SK-N-SH treated with all-trans-retinoic acid at 6 μM for 48 hours (cell line): ENCODE measurements at regions not wholly inside any gene's neighbourhood (a gene's known extent, or its start where the extent isn't known, plus 50 kb on each side); places are given as distances from the start of the nearest gene placed in this dataset.

Experiments used
- ATAC-seq: fragments of 200-7000 bp; cut with Tn5 transposase; 3 replicates; pipeline ENCODE4 v1.9.1; 2020; ENCODE audit warnings: mild to moderate bottlenecking, moderate library complexity
- ARNTL ChIP-seq: fragments of 450-650 bp; formaldehyde crosslinking; IDR thresholded peaks from 2 replicates; pipeline ENCODE4 v1.5.0; 2020; ENCODE audit warnings: low read depth, mild to moderate bottlenecking, moderate library complexity, borderline replicate concordance
- BACH2 ChIP-seq: fragments of 250-450 bp; sonication (Bioruptor Pico); IDR thresholded peaks from 2 replicates; pipeline ENCODE4 v1.9.0; 2021; ENCODE audit warnings: mild to moderate bottlenecking, borderline replicate concordance
- CSDC2 ChIP-seq: fragments of 250-450 bp; sonication (Bioruptor Pico); IDR thresholded peaks from 2 replicates; pipeline ENCODE4 v1.5.0; 2020; ENCODE audit warnings: mild to moderate bottlenecking, moderate library complexity
- ESRRG ChIP-seq: fragments of 250-450 bp; sonication (Bioruptor Pico); IDR thresholded peaks from 2 replicates; pipeline ENCODE4 v1.6.1; 2021; ENCODE audit warnings: mild to moderate bottlenecking
- GLIS3 ChIP-seq: fragments of 250-450 bp; sonication (Bioruptor Pico); IDR thresholded peaks from 2 replicates; pipeline ENCODE4 v1.5.0; 2020; ENCODE audit warnings: mild to moderate bottlenecking, moderate library complexity
- ISL1 ChIP-seq: fragments of 250-450 bp; sonication (Bioruptor Pico); IDR thresholded peaks from 2 replicates; pipeline ENCODE4 v2.1.2; 2022; ENCODE audit warnings: mild to moderate bottlenecking, moderate library complexity
- OSR1 ChIP-seq: fragments of 250-450 bp; sonication (Bioruptor Pico); IDR thresholded peaks from 2 replicates; pipeline ENCODE4 v1.8.0; 2022; ENCODE audit warnings: moderate library complexity, mild to moderate bottlenecking, inconsistent platforms
- RARB ChIP-seq: fragments of 250-450 bp; sonication (Bioruptor Pico); IDR thresholded peaks from 2 replicates; pipeline ENCODE4 v1.8.0; 2021; ENCODE audit warnings: mild to moderate bottlenecking, moderate library complexity
- SNAI2 ChIP-seq: fragments of 250-450 bp; sonication (Bioruptor Pico); IDR thresholded peaks from 2 replicates; pipeline ENCODE4 v1.5.0; 2020; ENCODE audit warnings: mild to moderate bottlenecking, moderate library complexity
- TOX ChIP-seq: fragments of 250-450 bp; sonication (Bioruptor Pico); IDR thresholded peaks from 2 replicates; pipeline ENCODE4 v1.8.0; 2021; ENCODE audit warnings: mild to moderate bottlenecking, moderate library complexity, borderline replicate concordance
- TSHZ2 ChIP-seq: fragments of 250-450 bp; sonication (Bioruptor Pico); IDR thresholded peaks from 2 replicates; pipeline ENCODE4 v1.5.0; 2020; ENCODE audit warnings: mild to moderate bottlenecking, moderate library complexity
- ZFP3 ChIP-seq: fragments of 250-450 bp; sonication (Bioruptor Pico); IDR thresholded peaks from 2 replicates; pipeline ENCODE4 v1.5.0; 2020; ENCODE audit warnings: mild to moderate bottlenecking, moderate library complexity
- ZFP30 ChIP-seq: fragments of 450-650 bp; formaldehyde crosslinking; IDR thresholded peaks from 2 replicates; pipeline ENCODE4 v1.5.0; 2022; ENCODE audit warnings: mild to moderate bottlenecking, moderate library complexity
- ZNF565 ChIP-seq: fragments of 450-650 bp; formaldehyde crosslinking; conservative IDR thresholded peaks from 2 replicates; pipeline ENCODE4 v1.5.0; 2020; ENCODE audit warnings: low read depth, mild to moderate bottlenecking, moderate library complexity
- ZNF70 ChIP-seq: fragments of 450-650 bp; formaldehyde crosslinking; IDR thresholded peaks from 2 replicates; pipeline ENCODE4 v1.5.0; 2020; ENCODE audit warnings: mild to moderate bottlenecking, moderate library complexity
- ZNF8 ChIP-seq: fragments of 450-650 bp; formaldehyde crosslinking; IDR thresholded peaks from 2 replicates; pipeline ENCODE4 v1.5.0; 2020; ENCODE audit warnings: mild to moderate bottlenecking, moderate library complexity
- TF ChIP-seq, protein P1 (sequence below): fragments of 250-450 bp; sonication (Bioruptor Pico); IDR thresholded peaks from 2 replicates; pipeline ENCODE4 v1.5.1; 2021; ENCODE audit warnings: mild to moderate bottlenecking, moderate library complexity
- TF ChIP-seq, protein P2 (sequence below): fragments of 250-450 bp; sonication (Bioruptor Pico); IDR thresholded peaks from 2 replicates; pipeline ENCODE4 v1.8.0; 2021; ENCODE audit warnings: low read depth, mild to moderate bottlenecking, moderate library complexity, borderline replicate concordance
- TF ChIP-seq, protein P3 (sequence below): fragments of 250-450 bp; sonication (Bioruptor Pico); IDR thresholded peaks from 2 replicates; pipeline ENCODE4 v1.8.0; 2020; ENCODE audit warnings: mild to moderate bottlenecking, moderate library complexity, borderline replicate concordance
- TF ChIP-seq, protein P4 (sequence below): fragments of 250-450 bp; sonication (Bioruptor Pico); IDR thresholded peaks from 2 replicates; pipeline ENCODE4 v1.5.1; 2020; ENCODE audit warnings: low read depth, mild to moderate bottlenecking, moderate library complexity

DNA sequence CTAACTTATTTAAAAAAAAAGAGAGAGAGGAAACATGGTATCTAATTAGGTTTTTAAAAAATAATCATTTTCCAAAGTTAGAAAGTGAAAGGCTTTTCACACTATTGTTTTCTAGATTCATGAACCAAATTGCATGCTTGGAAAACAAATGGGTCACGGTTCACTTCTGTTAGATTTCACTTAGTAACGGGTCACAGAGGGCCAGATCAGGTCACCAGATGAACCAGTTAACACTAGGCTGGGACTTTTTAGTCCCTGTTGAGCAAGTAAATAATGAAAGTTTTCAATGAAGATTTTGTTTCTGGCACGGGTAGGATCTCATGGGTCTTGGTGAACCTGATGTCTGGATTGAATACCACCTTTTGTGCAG lies 207.2 kb upstream of the RFX3 start:
- peak; percentile 9; the same call in 1 of the 3 replicates for ATAC-seq

GRCh38 chr9:3732077-3733038 lies 206.6 kb upstream of the RFX3 start:
- peak; percentile 100 for ATAC-seq
- TF ChIP-seq ZFP30 (CRISPR knock-in tag): no peak

More for the DNA sequence above, 207.2 kb upstream of the RFX3 start:
- TF ChIP-seq ESRRG (CRISPR knock-in tag) (no peak), TSHZ2 (CRISPR knock-in tag) (no peak), CSDC2 (CRISPR knock-in tag) (no peak), TOX (no peak), RARB (CRISPR knock-in tag) (no peak), ISL1 (CRISPR knock-in tag) (no peak), ZFP3 (no peak), BACH2 (CRISPR knock-in tag) (no peak)

- TF ChIP-seq, protein P1, sequence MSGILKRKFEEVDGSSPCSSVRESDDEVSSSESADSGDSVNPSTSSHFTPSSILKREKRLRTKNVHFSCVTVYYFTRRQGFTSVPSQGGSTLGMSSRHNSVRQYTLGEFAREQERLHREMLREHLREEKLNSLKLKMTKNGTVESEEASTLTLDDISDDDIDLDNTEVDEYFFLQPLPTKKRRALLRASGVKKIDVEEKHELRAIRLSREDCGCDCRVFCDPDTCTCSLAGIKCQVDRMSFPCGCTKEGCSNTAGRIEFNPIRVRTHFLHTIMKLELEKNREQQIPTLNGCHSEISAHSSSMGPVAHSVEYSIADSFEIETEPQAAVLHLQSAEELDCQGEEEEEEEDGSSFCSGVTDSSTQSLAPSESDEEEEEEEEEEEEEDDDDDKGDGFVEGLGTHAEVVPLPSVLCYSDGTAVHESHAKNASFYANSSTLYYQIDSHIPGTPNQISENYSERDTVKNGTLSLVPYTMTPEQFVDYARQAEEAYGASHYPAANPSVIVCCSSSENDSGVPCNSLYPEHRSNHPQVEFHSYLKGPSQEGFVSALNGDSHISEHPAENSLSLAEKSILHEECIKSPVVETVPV (CRISPR knock-in tag): no peak
- no peak for TF ChIP-seq OSR1 (CRISPR knock-in tag)
- no peak for TF ChIP-seq ZNF565 (CRISPR knock-in tag)
- no peak for TF ChIP-seq ZNF8 (CRISPR knock-in tag)
- no peak for TF ChIP-seq ZNF70 (CRISPR knock-in tag)
- TF ChIP-seq TSHZ2 (CRISPR knock-in tag): no peak
- TF ChIP-seq GLIS3 (CRISPR knock-in tag): no peak
- TF ChIP-seq SNAI2: no peak
- TF ChIP-seq ISL1 (CRISPR knock-in tag): no peak
- ATAC-seq: no peak
Observed at GRCh38 chr9:3730511-3730922, 204.7 kb upstream of the RFX3 start.

- ATAC-seq: no peak
- no peak for TF ChIP-seq ZNF70 (CRISPR knock-in tag)
- TF ChIP-seq ARNTL (CRISPR knock-in tag): no peak
- no peak for TF ChIP-seq CSDC2 (CRISPR knock-in tag)
- TF ChIP-seq ISL1 (CRISPR knock-in tag): no peak
- no peak for TF ChIP-seq ESRRG (CRISPR knock-in tag)
- TF ChIP-seq RARB (CRISPR knock-in tag): no peak
- no peak for TF ChIP-seq ZNF565 (CRISPR knock-in tag)
- TF ChIP-seq ZFP30 (CRISPR knock-in tag): no peak
- TF ChIP-seq, protein P1 (CRISPR knock-in tag): no peak
- TF ChIP-seq SNAI2: no peak
- TF ChIP-seq, protein P2, sequence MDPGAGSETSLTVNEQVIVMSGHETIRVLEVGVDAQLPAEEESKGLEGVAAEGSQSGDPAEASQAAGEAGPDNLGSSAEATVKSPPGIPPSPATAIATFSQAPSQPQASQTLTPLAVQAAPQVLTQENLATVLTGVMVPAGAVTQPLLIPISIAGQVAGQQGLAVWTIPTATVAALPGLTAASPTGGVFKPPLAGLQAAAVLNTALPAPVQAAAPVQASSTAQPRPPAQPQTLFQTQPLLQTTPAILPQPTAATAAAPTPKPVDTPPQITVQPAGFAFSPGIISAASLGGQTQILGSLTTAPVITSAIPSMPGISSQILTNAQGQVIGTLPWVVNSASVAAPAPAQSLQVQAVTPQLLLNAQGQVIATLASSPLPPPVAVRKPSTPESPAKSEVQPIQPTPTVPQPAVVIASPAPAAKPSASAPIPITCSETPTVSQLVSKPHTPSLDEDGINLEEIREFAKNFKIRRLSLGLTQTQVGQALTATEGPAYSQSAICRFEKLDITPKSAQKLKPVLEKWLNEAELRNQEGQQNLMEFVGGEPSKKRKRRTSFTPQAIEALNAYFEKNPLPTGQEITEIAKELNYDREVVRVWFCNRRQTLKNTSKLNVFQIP (CRISPR knock-in tag): no peak
- TF ChIP-seq BACH2 (CRISPR knock-in tag): no peak
- TF ChIP-seq, protein P3, sequence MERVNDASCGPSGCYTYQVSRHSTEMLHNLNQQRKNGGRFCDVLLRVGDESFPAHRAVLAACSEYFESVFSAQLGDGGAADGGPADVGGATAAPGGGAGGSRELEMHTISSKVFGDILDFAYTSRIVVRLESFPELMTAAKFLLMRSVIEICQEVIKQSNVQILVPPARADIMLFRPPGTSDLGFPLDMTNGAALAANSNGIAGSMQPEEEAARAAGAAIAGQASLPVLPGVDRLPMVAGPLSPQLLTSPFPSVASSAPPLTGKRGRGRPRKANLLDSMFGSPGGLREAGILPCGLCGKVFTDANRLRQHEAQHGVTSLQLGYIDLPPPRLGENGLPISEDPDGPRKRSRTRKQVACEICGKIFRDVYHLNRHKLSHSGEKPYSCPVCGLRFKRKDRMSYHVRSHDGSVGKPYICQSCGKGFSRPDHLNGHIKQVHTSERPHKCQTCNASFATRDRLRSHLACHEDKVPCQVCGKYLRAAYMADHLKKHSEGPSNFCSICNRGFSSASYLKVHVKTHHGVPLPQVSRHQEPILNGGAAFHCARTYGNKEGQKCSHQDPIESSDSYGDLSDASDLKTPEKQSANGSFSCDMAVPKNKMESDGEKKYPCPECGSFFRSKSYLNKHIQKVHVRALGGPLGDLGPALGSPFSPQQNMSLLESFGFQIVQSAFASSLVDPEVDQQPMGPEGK (CRISPR knock-in tag): no peak
- no peak for TF ChIP-seq OSR1 (CRISPR knock-in tag)
- TF ChIP-seq, protein P4, sequence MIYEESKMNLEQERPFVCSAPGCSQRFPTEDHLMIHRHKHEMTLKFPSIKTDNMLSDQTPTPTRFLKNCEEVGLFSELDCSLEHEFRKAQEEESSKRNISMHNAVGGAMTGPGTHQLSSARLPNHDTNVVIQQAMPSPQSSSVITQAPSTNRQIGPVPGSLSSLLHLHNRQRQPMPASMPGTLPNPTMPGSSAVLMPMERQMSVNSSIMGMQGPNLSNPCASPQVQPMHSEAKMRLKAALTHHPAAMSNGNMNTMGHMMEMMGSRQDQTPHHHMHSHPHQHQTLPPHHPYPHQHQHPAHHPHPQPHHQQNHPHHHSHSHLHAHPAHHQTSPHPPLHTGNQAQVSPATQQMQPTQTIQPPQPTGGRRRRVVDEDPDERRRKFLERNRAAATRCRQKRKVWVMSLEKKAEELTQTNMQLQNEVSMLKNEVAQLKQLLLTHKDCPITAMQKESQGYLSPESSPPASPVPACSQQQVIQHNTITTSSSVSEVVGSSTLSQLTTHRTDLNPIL (CRISPR knock-in tag): no peak
Observed at GRCh38 chr9:3721096-3721495, 195.3 kb upstream of the RFX3 start.
